ENCODE measurements at regions not wholly inside any gene's neighbourhood (a gene's known extent, or its start where the extent isn't known, plus 50 kb on each side); places are given as distances from the start of the nearest gene placed in this dataset.

- TF ChIP-seq, protein P1, sequence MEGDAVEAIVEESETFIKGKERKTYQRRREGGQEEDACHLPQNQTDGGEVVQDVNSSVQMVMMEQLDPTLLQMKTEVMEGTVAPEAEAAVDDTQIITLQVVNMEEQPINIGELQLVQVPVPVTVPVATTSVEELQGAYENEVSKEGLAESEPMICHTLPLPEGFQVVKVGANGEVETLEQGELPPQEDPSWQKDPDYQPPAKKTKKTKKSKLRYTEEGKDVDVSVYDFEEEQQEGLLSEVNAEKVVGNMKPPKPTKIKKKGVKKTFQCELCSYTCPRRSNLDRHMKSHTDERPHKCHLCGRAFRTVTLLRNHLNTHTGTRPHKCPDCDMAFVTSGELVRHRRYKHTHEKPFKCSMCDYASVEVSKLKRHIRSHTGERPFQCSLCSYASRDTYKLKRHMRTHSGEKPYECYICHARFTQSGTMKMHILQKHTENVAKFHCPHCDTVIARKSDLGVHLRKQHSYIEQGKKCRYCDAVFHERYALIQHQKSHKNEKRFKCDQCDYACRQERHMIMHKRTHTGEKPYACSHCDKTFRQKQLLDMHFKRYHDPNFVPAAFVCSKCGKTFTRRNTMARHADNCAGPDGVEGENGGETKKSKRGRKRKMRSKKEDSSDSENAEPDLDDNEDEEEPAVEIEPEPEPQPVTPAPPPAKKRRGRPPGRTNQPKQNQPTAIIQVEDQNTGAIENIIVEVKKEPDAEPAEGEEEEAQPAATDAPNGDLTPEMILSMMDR (IDR thresholded peaks at IDR 0.05; ENCODE audit: low read depth, low read length, poor library complexity, severe bottlenecking): no peak
- TF ChIP-seq EZH2phosphoT487 (IDR thresholded peaks at IDR 0.05; ENCODE audit: borderline replicate concordance, low read length): no peak
Observed at GRCh38 chr14:106216679-106217078, 690.3 kb downstream of the TMEM121 start.

Measured in DOHH2 (cell line).